ENCODE measurements at regions not wholly inside any gene's neighbourhood (a gene's known extent, or its start where the extent isn't known, plus 50 kb on each side); places are given as distances from the start of the nearest gene placed in this dataset.

DNA sequence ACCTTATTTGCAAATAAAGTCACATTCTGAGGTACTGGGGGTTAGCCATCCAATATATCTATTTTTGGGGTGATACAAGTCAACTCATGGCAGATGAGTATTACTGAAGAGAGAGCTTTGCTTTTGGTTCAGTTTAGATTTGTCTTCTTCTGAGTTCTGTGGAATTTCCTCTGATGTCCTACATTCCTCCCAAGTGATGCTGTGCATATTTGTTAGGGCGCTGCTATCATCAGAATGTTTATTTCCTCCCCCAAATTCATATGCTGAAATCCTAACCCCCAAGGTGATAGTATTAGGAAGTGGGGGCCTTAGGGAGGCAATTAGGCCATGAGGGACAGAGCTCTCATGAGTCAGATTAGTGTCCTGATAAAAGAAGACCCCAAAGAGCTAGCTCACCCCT is 96.2 kb upstream of the WLS start:
- Histone ChIP-seq H2BK120ac (ENCODE audit: low read depth, low read length, poor library complexity, severe bottlenecking) (no peak overlapping the region), H3K18ac (ENCODE audit: insufficient read length, low read depth, low read length) (no peak overlapping the region), H2AFZ (ENCODE audit: low read length) (no peak overlapping the region), H3K27ac (ENCODE audit: insufficient read length, low read depth, low read length) (no peak overlapping the region), H2BK20ac (ENCODE audit: low read depth, low read length, poor library complexity, severe bottlenecking) (no peak overlapping the region), H3K27me3 (ENCODE audit: insufficient read depth, low read length) (no peaks in the 10 kb centered on the region), H4K5ac (ENCODE audit: insufficient read length, low read depth, low read length) (no peak overlapping the region), H2BK12ac (ENCODE audit: insufficient read length, low read depth, low read length) (no peak overlapping the region), H3K4me2 (ENCODE audit: insufficient read depth, insufficient read length, low read length) (no peak overlapping the region), H3K23me2 (ENCODE audit: insufficient read length, low read depth, low read length, poor library complexity, severe bottlenecking) (no peaks in the 10 kb centered on the region), H4K20me1 (ENCODE audit: control insufficient read depth, insufficient read depth, insufficient read length) (no peaks in the 10 kb centered on the region), H3K4ac (ENCODE audit: low read depth, low read length) (no peak overlapping the region), H2AK5ac (ENCODE audit: insufficient read length, low read length) (no peak overlapping the region), H3K14ac (ENCODE audit: insufficient read depth, low read length) (no peak overlapping the region), H3K9me3 (ENCODE audit: control insufficient read depth, low read depth, low read length) (no peaks in the 10 kb centered on the region), H3K4me1 (ENCODE audit: insufficient read depth, low read length) (no peaks in the 10 kb centered on the region), H3T11ph (ENCODE audit: low read length) (no peak overlapping the region), H3K79me1 (ENCODE audit: insufficient read depth, low read depth, low read length, poor library complexity, severe bottlenecking) (no peaks in the 10 kb centered on the region), H3K23ac (ENCODE audit: insufficient read length, low read depth, low read length) (no peak overlapping the region), H4K91ac (ENCODE audit: insufficient read length, low read depth, low read length) (no peak overlapping the region), H3K9ac (ENCODE audit: extremely low read depth, insufficient read length, low read length) (no peak overlapping the region), H4K8ac (replicated peaks; ENCODE audit: insufficient read length, low read depth, low read length) (no peak overlapping the region), H2BK15ac (ENCODE audit: low read depth, low read length) (no peak overlapping the region), H3K56ac (ENCODE audit: insufficient read length, low read depth, low read length) (no peak overlapping the region), H2BK5ac (ENCODE audit: insufficient read length, low read length) (no peak overlapping the region), H3K79me2 (ENCODE audit: insufficient read depth, low read length) (no peaks in the 10 kb centered on the region)
- Mint-ChIP-seq H3K36me3 (ENCODE audit: insufficient read depth in 1 of 3, low read depth in 3 of 3) (no peaks in the 10 kb centered on the region), H3K9me3 (no peaks in the 10 kb centered on the region), H3K27ac (no peak overlapping the region), H3K4me1 (no peaks in the 10 kb centered on the region), H3K4me3 (no peak overlapping the region), H3K27me3 (ENCODE audit: low read depth) (peaks cover 24% of the 10 kb centered on the region)
- TF ChIP-seq, protein P1, sequence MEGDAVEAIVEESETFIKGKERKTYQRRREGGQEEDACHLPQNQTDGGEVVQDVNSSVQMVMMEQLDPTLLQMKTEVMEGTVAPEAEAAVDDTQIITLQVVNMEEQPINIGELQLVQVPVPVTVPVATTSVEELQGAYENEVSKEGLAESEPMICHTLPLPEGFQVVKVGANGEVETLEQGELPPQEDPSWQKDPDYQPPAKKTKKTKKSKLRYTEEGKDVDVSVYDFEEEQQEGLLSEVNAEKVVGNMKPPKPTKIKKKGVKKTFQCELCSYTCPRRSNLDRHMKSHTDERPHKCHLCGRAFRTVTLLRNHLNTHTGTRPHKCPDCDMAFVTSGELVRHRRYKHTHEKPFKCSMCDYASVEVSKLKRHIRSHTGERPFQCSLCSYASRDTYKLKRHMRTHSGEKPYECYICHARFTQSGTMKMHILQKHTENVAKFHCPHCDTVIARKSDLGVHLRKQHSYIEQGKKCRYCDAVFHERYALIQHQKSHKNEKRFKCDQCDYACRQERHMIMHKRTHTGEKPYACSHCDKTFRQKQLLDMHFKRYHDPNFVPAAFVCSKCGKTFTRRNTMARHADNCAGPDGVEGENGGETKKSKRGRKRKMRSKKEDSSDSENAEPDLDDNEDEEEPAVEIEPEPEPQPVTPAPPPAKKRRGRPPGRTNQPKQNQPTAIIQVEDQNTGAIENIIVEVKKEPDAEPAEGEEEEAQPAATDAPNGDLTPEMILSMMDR (conservative IDR thresholded peaks at IDR 0.05), result no peak
- DNase-seq, result no peak
- no CpG with 5 or more reads among the region's 1 CpG for WGBS (ENCODE audit: extremely low coverage, insufficient read length, low lambda C conversion rate)
